Activated naive CD8-positive, alpha-beta T cell treated with anti-CD3 and anti-CD28 coated beads, Interleukin-2, amount 50 U/mL, for 24 hours (primary cell): ENCODE measurements at regions not wholly inside any gene's neighbourhood (a gene's known extent, or its start where the extent isn't known, plus 50 kb on each side); places are given as distances from the start of the nearest gene placed in this dataset.

ENCODE experiments used
- ATAC-seq: fragments of 150-1000 bp; cut with Tn5 transposase; one replicate; pipeline ENCODE4 v1.10.0; 2021
- DNase-seq: peaks from one replicate; pipeline ENCODE4 v3.0.0; 2021
- H3K27ac Mint-ChIP-seq: one replicate; pipeline ENCODE4 v1.8.0; 2021; ENCODE audit warnings: mild to moderate bottlenecking, mixed read lengths
- H3K27me3 Mint-ChIP-seq: one replicate; pipeline ENCODE4 v1.8.0; 2021; ENCODE audit warnings: mixed read lengths
- H3K36me3 Mint-ChIP-seq: one replicate; pipeline ENCODE4 v1.8.0; 2021; ENCODE audit warnings: low read depth, mixed read lengths
- H3K4me1 Mint-ChIP-seq: one replicate; pipeline ENCODE4 v1.8.0; 2021; ENCODE audit warnings: mixed read lengths
- H3K4me3 Mint-ChIP-seq: one replicate; pipeline ENCODE4 v1.8.0; 2021; ENCODE audit warnings: mild to moderate bottlenecking, moderate library complexity, mixed read lengths
- H3K9me3 Mint-ChIP-seq: one replicate; pipeline ENCODE4 v1.8.0; 2021; ENCODE audit warnings: mixed read lengths

GRCh38 chr2:173823543-173823939 is 141.6 kb downstream of the SP3 start:
- H3K27me3 Mint-ChIP-seq: peaks cover 12% of the 10 kb centered on the region
- ATAC-seq: no peak
- H3K27ac Mint-ChIP-seq: no peak overlapping the region
- H3K4me3 Mint-ChIP-seq: no peak overlapping the region
- DNase-seq: no peak
- no peaks in the 10 kb centered on the region for H3K4me1 Mint-ChIP-seq
- H3K36me3 Mint-ChIP-seq: no peaks in the 10 kb centered on the region
- no peaks in the 10 kb centered on the region for H3K9me3 Mint-ChIP-seq

- DNase-seq (no peak), ATAC-seq (no peak)
- no peaks in the 10 kb centered on the region for H3K4me1 Mint-ChIP-seq
- H3K4me3 Mint-ChIP-seq: no peak overlapping the region
- H3K27me3 Mint-ChIP-seq: peaks cover 3% of the 10 kb centered on the region
- no peaks in the 10 kb centered on the region for H3K9me3 Mint-ChIP-seq
- H3K27ac Mint-ChIP-seq: no peak overlapping the region
- H3K36me3 Mint-ChIP-seq: no peaks in the 10 kb centered on the region
These were observed 136.7 kb downstream of the SP3 start for GRCh38 chr2:173828189-173829142.

DNA sequence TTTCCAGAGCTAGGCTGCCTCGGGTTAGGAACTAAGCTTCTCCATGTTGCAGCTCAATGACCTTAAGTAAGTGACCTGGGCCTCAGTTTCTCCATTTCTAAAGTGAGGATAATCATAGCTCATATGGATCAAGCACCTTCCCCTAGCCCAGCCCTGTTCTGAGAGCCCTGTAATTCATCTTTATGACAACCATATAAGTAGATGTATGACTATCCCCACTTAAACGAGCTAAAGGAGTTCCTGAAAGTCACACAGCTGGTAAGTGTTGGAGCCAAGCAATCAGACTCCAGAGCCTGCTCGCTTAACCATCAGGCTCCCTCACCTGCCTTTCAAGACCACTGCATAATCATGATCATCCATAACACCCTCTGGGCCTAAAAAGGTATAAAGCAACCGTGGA is 135.4 kb downstream of the SP3 start:
- DNase-seq: no peak
- H3K27me3 Mint-ChIP-seq: peaks cover 3% of the 10 kb centered on the region

GRCh38 chr2:173830170-173830569 is 135.0 kb downstream of the SP3 start:
- no peaks in the 10 kb centered on the region for H3K9me3 Mint-ChIP-seq
- H3K36me3 Mint-ChIP-seq: no peaks in the 10 kb centered on the region

More for the DNA sequence above, 135.4 kb downstream of the SP3 start:
- H3K4me1 Mint-ChIP-seq: no peaks in the 10 kb centered on the region
- H3K36me3 Mint-ChIP-seq: no peaks in the 10 kb centered on the region
- no peak overlapping the region for H3K4me3 Mint-ChIP-seq
- no peaks in the 10 kb centered on the region for H3K9me3 Mint-ChIP-seq
- H3K27ac Mint-ChIP-seq: no peak overlapping the region
- no peak for ATAC-seq

DNA sequence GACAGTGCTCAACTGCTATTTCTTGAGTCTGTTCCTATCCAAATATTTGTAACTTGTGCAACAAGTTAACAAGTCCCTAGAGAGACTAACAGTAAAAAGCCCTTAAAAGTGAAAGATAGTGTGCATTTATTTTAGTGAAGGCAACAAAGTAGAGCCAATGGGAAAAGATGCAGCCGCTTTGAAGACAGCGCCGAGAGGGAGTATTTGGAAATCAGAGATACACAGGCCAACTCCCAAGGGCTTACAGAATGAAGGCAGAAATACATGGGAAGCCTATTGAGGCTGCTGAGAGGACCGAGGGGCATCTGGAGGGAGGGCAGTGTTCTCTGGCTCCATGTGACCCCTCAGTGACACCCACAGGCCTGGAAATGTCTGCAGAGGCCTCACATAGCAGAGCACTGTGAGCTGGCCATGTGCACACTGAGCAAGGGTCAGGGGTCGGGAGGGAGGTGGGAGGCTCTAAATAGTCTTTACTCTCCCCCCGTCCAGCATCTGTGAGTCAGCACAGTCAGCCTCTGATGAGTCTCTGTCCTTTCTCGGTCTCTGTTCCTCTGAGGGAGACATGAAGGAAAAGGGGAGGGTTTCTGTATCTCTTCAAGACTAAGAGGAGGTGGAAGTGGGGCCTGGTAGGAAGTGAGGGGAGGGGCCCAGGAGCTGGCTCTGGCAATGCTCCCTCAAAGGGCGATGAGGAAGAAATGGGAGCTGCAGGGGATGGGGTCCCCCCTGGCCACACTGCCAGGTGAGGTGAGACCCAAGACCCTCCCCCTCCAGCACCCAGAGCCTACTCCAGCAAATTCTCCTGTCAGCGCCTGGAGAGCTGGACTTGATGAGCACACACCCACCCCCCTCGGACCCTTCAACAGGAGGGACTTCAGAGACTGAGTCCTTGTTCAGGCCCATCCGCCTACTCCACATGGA is 133.6 kb downstream of the SP3 start:
- no peak for ATAC-seq
- Mint-ChIP-seq H3K36me3 (no peaks in the 10 kb centered on the region), H3K27ac (no peak overlapping the region), H3K4me3 (no peak overlapping the region), H3K4me1 (no peaks in the 10 kb centered on the region), H3K27me3 (peaks cover 3% of the 10 kb centered on the region), H3K9me3 (no peaks in the 10 kb centered on the region)
- DNase-seq: no peak

More at GRCh38 chr2:173830170-173830569, 135.0 kb downstream of the SP3 start:
- Mint-ChIP-seq H3K4me3 (no peak overlapping the region), H3K27me3 (peaks cover 3% of the 10 kb centered on the region), H3K4me1 (no peaks in the 10 kb centered on the region), H3K27ac (no peak overlapping the region)
- no peak for DNase-seq
- no peak for ATAC-seq

GRCh38 chr2:173834141-173834540 is 131.0 kb downstream of the SP3 start:
- ATAC-seq (no peak), DNase-seq (no peak)
- Mint-ChIP-seq H3K4me3 (no peak overlapping the region), H3K27ac (no peak overlapping the region), H3K4me1 (no peaks in the 10 kb centered on the region), H3K9me3 (no peaks in the 10 kb centered on the region), H3K36me3 (no peaks in the 10 kb centered on the region), H3K27me3 (no peaks in the 10 kb centered on the region)

DNA sequence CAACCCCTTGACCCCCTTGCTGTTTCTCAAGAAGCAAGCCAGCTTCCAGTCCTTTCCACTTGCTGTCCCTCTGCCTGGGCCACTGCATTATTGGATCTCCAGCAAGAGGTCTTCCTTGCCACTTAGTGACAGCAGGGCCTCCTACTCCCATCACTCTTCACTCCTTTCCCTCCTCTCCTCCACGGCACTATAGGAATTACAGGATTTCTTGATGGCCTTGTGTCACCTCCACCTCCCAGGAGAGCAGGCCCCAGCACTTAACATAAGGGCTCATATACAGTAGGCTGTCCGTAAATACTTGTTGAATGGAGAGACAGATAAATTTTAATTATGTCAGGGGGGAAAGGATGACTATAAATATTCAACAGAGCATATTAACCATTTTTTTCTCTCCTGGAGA is 129.4 kb downstream of the SP3 start:
- no peak overlapping the region for H3K27ac Mint-ChIP-seq
- ATAC-seq (no peak), DNase-seq (no peak)
- H3K27me3 Mint-ChIP-seq: no peaks in the 10 kb centered on the region
- no peaks in the 10 kb centered on the region for H3K9me3 Mint-ChIP-seq
- H3K4me1 Mint-ChIP-seq: no peaks in the 10 kb centered on the region
- no peak overlapping the region for H3K4me3 Mint-ChIP-seq
- no peaks in the 10 kb centered on the region for H3K36me3 Mint-ChIP-seq

GRCh38 chr2:173841110-173841509 is 124.1 kb downstream of the SP3 start:
- Mint-ChIP-seq H3K36me3 (no peaks in the 10 kb centered on the region), H3K4me3 (no peak overlapping the region), H3K9me3 (no peaks in the 10 kb centered on the region), H3K4me1 (no peaks in the 10 kb centered on the region), H3K27ac (no peak overlapping the region), H3K27me3 (peaks cover 15% of the 10 kb centered on the region)
- no peak for ATAC-seq
- DNase-seq: no peak

- Mint-ChIP-seq H3K9me3 (no peaks in the 10 kb centered on the region), H3K4me1 (no peaks in the 10 kb centered on the region), H3K27me3 (peaks cover 24% of the 10 kb centered on the region), H3K36me3 (no peaks in the 10 kb centered on the region), H3K4me3 (no peak overlapping the region), H3K27ac (no peak overlapping the region)
- ATAC-seq (no peak), DNase-seq (no peak)
These were observed 121.6 kb downstream of the SP3 start for GRCh38 chr2:173843526-173843925.

- no peak overlapping the region for H3K4me3 Mint-ChIP-seq
- H3K36me3 Mint-ChIP-seq: no peaks in the 10 kb centered on the region
- H3K27me3 Mint-ChIP-seq: peaks cover 11% of the 10 kb centered on the region
- no peak overlapping the region for H3K27ac Mint-ChIP-seq
- no peaks in the 10 kb centered on the region for H3K9me3 Mint-ChIP-seq
- no peak for ATAC-seq
- H3K4me1 Mint-ChIP-seq: no peaks in the 10 kb centered on the region
- DNase-seq: no peak
These were observed 114.0 kb downstream of the SP3 start for GRCh38 chr2:173851141-173851641.

GRCh38 chr2:173854141-173854540 is 111.0 kb downstream of the SP3 start:
- H3K27me3 Mint-ChIP-seq: peaks cover 3% of the 10 kb centered on the region
- H3K27ac Mint-ChIP-seq: no peak overlapping the region
- DNase-seq (no peak), ATAC-seq (no peak)
- no peaks in the 10 kb centered on the region for H3K4me1 Mint-ChIP-seq
- H3K4me3 Mint-ChIP-seq: no peak overlapping the region
- no peaks in the 10 kb centered on the region for H3K9me3 Mint-ChIP-seq
- no peaks in the 10 kb centered on the region for H3K36me3 Mint-ChIP-seq

DNA sequence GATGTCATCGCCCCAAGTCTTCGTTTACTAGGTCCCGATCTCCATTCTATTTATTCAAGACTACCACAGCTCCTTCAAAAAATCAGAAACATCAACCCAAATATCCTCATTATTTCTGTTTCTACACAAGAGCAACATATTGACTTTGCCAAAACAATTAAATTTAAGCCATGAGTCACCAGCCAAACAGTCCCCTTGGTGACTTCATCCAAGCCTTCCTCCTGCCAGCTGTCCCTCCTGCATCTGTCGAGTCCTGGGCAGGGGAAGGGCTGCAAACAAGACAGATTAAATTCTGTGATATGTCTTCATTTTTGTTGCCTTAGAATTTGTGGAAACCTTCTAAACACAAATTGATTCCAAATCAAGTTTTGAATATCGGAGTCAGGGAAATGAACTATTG is 110.3 kb downstream of the SP3 start:
- peaks cover 3% of the 10 kb centered on the region for H3K27me3 Mint-ChIP-seq
- H3K36me3 Mint-ChIP-seq: no peaks in the 10 kb centered on the region
- no peak for DNase-seq
- no peak overlapping the region for H3K27ac Mint-ChIP-seq
- H3K9me3 Mint-ChIP-seq: no peaks in the 10 kb centered on the region
- ATAC-seq: no peak
- no peaks in the 10 kb centered on the region for H3K4me1 Mint-ChIP-seq
- H3K4me3 Mint-ChIP-seq: no peak overlapping the region

- Mint-ChIP-seq H3K36me3 (no peaks in the 10 kb centered on the region), H3K4me3 (no peak overlapping the region), H3K27me3 (peaks cover 6% of the 10 kb centered on the region), H3K4me1 (no peaks in the 10 kb centered on the region), H3K27ac (no peak overlapping the region), H3K9me3 (no peaks in the 10 kb centered on the region)
- ATAC-seq: no peak
- DNase-seq: no peak
These were observed 109.5 kb downstream of the SP3 start for GRCh38 chr2:173855661-173856060.
